ENCODE measurements at regions not wholly inside any gene's neighbourhood (a gene's known extent, or its start where the extent isn't known, plus 50 kb on each side); places are given as distances from the start of the nearest gene placed in this dataset.

DNA sequence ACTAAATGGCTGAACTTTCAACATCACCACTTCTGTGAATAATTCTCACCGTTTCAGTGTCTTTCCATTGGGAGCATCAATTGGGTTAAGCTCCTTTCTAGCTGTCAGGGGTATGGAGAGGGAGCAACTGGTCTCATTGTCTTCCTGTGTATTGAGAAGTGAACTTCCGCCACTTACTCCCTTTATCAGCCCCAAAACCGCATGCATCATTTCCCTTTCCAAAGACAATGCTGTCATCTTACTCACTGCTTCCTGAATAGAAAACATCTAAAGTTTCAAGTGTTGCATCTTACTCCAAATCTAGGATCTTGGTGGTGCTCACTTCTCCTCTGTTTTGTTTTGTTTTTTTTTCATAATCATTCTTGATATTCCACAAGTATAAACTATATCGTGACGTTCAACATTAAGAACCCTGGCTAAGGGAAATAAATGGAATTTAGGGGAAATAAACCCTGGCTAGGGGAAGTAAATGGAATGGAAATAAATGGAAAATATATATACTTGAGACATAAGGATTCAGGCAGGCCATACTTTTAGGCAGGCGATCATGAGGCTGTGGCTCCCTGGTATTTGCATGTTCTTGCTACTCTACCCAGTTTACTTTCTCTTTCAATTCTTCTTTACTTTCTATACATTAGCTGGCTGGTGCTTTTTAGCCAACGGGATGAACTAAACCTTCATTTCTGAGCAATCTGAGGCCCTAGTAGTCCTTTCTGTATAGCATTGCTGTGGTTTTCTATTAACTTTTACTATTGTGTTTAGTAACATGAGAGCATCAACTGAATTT is 371.9 kb downstream of the BMPER start:
- no peak for DNase-seq

DNA sequence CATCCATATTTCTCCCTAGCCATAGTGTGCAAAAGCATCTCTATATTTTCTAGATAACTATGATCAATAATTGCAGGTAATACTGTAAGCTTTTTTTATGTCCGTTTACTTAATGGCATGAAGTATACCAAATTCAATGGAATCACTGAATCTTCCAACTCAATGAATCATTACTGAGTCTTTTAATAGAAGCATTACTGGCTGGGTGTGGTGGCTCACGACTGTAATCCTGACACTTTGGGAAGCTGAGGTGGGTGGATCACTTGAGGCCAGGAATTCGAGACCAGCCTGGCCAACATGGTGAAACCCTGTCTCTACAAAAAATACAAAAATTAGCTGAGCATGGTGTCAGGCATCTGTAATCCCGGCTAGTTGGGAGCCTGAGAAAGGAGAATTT is 372.5 kb downstream of the BMPER start:
- DNase-seq = no peak

DNA sequence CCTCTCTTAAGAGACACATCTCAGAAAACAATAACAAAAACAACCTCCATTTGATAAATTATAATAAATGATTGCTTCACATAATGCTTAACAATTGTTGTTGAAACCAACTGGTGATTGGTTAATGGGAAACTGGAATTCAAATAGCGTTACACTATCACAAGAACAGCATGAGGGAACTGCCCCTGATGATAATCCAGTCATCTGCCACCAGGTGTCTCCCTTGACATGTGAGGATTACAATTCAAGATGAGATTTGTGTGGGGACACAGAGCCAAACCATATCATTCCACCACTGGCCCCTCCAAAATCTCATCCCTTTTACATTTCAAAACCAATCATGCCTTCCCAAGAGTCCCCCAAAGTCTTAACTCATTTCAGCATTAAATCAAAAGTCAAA is 375.9 kb downstream of the BMPER start:
- no peak for DNase-seq

DNA sequence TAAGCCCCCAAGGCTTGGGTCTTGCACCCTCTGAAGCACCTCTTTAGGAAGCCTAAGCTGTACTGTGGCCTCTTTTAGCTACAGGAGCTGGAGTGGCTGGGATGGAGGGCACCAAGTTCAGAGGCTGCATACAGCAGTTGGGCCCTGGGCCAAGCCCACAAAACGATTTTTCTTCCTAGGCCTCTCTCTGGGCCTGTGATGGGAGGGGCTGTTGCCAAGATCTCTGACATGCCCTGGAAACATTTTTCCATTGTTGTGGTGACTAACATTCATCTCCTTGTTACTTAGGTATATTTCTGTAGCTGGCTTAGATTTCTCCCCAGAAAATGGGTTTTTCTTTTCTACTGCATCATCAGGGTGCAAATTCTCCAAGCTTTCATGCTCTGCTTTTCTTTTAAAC is 375.7 kb upstream of the NPSR1 start:
- DNase-seq = no peak

DNA sequence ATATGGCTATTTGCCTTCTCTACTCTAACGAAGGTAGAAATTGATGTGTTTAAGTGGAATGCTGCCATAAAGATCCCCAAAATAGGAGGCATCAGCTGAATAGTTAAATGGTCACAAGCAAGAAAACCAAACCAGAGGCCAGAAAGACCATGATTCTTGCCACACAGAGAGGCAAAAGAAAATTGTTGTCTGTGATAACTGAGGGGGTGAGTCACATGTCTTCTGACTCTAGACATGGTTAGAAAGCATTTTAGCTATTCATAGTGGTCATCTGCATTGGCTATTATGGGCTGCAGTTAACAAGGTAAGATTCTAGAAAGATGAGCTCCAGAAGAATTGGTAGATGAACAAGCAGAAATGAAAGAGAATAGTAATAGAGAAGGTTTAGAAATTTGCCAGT is 361.4 kb upstream of the NPSR1 start:
- DNase-seq = no peak

DNA sequence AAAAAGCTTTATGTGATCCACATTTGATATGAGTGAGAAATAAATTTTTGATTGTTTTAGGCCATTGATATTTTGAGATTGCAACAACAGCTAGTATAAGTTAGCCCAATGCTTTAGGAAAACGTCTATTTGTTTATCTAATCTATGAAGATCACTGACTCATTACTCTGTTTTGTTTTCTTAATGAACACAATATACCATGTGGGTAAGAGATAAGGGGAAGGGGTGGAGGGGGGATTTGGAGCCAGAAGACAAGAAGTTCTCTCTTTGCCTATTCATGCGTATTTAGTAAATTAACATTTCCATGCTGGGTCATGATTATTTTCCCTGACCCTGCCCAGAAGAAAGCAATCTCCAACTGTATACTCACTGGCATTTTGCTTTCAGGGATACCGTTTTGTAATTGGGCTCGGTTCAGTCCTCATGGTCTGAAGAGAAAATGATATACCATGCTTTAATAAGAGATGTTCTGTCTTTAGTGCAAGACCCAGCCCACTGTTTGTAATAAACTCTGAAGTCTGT is 359.5 kb upstream of the NPSR1 start:
- no peak for DNase-seq

DNA sequence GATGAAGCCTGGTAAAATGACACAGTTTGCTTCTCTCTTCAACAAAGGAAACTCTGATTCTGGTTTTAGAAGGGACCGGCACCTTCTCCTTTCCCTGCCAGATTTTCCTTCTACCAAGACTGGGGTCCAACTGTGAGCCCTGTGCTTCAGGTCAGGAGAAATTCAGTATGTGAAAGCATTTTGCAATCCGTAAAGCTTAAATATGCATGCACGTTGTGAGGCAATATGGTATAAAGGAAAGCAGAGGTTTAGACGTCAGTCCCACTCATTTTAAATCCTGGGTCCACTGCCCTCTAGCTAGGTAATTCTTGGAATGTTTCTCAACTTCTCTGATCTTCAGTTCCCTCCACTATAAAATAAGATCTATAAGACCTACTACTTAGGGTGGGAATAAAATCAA is 359.0 kb upstream of the NPSR1 start:
- no peak for DNase-seq

DNA sequence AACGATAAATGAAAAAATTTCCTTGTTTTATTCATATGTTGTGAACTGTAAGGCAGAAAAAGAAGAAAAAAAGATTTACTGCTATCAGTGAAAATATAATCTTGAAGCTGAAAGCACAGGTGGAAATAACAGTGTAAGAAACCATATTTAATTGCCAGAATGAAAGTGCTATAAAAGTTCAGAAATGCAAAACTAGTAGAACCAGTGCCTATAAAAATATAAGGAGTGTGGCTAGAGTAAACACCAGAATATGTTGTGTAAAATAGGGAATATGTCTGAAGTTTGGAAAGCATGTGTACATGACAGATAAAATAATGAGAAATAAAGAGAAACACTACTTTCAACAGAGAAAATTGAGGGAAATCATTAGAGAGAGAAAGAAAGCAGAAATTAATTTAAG is 350.5 kb upstream of the NPSR1 start:
- DNase-seq = no peak

DNA sequence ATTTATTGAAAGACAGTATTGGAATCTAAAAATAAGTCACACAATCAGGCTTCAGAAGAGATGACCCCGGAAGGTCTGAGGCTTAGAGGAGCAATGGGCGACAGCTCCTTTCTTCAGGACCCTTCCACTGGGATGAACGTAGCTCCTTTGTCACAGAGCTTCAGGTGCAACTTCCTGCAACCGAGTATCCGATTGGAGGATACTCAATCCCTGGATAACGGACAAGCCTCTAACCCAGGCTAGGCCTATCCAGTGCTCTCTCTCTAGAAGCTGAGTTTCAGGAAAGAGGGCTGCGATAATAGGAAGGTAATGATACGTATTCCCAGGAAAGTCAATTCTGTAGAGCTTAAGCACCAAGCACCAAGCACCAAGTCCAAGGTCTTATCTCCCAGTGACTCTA is 349.4 kb upstream of the NPSR1 start:
- no peak for DNase-seq

DNA sequence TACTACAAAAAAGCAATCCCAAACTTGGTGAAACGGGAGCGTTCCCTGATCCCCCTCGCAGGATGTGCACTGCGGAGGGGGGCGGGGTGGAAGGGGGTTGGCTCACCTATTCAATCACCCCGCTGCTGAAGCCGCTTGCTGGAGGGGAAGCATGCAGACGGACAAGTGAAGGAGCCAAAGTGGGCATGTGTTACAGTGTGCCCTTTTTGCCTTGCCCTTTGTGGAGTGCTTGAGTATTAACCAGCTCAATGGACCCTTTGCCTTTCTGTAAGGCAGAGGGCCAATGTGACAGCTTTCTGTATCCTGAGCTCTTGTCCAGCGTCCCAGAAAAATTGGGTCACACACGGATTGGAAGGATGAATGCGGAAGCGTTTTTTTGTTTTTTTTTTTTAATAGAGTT is 348.9 kb upstream of the NPSR1 start:
- DNase-seq = no peak

DNA sequence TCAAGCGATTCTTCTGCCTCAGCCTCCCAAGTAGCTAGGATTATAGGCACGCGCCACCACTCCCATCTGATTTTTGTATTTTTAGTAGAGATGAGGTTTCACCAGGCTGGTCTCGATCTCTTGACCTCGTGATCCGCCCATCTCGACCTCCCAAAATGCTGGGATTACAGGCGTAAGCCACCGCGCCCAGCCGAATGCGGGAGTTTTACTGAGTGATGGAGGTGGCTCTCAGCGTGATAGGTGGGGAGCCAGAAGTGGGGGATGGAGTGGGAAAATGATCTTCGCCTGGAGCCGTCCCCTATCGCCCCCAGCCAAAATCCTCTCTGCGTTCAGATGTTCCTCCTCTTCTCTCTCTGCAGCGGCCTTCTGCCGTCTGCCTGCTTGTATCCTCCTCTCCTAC is 348.4 kb upstream of the NPSR1 start:
- DNase-seq = no peak

DNA sequence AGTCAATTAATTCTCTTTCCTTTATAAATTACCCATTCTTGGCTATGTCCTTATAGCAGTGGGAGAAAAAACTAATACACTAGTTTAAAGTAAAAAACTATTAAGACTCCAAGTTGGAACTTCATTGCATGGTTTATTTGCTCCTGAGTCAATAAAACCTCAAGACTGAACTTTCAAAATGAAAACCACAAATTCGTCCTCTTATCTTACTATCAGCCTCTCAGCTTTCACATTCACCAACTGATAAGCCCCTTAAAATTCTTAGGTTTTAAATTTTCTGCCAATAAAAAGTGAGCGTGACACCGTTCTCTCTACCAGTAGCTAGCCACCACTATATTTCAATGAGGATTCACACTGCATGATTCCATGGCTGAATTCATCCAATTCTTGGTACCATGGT is 346.4 kb upstream of the NPSR1 start:
- no peak for DNase-seq

DNA sequence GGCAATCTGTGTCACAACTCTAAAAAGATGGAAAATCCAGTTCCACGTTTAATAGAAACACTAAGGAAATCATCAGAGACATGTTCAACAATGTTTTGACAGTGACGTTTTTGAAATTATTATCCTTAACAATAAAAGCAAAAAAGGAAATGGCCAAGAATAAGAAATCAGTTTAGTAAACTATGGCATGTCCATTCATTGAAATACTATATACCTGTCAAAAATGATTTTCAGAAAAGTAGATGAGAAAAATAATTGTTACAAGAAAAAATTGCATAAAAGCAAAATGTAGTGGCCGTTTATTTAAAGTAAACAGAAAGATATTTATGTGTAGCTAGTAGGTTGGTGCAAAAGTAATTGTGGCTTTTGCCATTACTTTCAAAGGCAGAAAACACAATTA is 345.4 kb upstream of the NPSR1 start:
- DNase-seq = no peak

DNA sequence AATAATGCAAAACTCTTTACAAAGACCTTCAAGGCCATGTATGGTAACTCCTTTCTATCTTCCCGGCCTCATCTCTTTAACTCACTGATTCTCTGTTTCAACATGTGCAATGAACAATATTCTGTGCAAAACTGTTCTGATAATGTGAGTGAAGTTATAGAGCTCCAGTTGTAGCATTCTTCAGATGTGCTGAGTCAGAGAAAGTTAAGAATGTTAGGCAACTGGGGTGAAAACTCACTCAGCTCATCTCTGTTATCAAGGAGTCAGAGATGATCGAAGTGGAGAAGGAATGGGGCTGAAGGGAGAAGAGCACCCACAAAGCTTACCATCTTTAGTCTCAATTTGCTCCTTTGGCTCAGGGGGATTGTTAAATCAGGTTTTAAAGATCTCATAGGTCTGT is 344.7 kb upstream of the NPSR1 start:
- DNase-seq = no peak

DNA sequence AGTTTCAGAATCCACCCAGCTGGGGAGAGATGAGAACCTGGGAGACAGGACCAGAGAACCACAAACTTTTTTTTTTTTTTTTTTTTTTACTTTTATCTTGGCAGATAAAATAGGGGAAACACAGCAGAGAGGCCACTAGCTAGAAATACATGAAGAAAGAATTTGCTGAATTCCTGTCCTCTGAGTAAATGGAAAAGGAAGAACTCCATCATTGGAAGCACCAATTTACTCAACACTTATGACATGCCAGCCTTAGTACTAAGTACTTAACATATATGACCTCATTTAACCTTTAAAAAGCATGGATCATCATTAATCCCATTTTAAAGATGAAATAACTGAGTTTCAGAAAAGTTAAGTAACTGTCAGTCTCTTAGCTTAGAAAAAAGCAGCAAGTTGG is 343.0 kb upstream of the NPSR1 start:
- DNase-seq = no peak

DNA sequence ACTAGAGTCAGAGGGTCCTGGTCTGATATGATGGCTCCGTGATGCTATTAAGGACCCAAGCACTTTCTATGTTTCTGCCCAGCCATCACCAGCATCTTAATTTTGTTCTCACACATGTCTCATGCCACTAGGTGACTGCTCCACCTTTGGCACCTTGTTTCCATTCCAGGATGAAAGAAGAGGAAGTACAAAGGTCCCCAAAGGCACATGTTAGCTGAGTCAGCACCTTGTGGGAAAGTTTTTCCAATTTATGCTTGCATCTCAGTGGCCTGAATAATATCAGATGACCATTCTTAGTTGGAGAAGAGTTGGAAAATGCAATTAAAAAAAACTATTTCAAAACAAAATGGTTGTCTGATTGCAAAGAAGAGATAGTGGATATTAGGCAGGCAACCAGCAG is 341.0 kb upstream of the NPSR1 start:
- no peak for DNase-seq

DNA sequence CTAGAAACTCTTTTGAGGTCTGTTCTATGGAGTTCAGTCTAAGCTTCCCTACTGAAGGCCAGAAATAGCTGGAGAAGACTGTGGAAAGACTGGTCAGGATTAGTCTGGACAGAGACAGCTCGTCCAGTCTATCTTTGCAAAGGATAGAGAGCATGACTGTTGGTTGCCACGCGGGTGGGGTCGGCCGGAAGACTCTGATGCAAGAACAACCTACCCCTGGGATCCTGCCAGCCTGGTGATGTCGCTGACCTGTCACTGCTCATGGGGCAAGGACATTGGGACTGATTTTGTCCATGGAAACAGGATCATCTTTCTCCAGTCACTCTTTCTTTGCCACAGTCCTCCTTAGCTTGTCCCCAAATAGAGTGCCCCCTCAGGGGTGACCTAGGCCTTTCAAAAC is 337.6 kb upstream of the NPSR1 start:
- no peak for DNase-seq

DNA sequence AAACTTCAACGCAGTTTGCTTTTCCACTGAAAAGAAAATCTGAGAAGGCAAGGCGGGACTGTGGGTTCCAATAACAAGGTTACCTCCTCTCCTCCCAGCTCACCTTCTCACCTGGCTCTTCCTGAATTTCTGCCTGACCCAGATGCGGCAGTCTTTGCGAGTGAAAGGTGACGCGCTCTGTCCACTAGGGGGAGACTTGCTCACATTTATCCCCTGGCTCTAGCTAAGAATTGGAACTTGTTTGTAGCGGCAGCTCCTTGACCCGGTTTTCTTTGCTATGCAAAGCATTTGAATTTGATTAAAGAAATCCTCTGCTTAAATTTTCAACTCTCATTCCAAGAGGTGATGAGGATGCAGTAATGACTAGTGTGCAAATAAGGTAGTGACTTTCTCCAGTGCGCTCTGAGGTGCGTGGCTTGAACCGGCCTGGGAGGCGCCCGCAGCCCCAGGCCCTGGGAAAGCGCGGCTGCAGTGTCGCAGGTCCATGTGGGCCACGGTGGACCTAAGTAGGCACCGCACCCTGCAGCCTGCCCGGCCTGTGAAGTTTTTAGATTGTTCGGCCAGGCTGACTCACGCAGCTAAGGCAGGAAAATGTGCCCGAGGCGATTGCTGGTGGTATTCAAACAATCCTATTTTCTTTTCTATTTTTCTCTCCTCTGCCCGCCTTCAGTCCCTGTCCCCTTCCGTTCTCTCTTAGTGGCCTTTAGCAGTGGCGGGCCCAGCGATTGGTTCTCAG is 336.9 kb upstream of the NPSR1 start:
- DNase-seq = peak; percentile 58

DNA sequence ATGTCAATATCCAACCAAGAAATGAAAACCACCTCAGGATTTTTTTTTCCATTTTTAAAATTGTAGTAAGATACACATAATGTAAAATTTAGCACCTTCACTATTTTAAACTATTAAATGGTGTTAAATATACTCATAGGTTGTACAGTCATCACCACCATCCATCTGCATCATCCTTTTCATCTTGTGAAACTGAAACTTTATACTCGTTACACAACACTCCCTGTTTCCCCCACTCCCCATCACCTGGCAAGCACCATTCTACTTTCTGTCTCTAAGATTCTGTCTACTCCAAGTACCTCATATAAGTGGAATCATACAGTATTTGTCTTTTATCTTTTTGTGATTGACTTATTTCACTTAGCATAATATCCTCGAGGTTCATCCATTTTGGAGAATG is 335.2 kb upstream of the NPSR1 start:
- DNase-seq = no peak

DNA sequence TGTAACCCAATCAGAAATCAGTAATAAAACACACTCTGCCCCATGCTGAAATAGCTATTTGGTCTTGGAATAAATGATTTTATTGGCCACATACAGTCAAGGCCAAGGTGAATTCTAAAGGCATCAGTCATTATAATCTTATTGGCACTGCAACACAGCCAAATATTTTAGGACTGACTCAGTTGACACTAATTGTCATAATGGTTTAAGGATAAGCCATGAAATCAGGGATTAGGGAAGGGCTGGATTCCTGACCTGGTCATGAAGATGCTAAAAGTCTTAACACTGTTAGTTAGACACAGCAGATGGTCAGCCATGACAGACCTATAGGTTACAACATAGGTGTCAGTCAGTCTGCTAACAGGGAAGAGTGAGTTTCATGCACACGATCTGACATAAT is 330.3 kb upstream of the NPSR1 start:
- DNase-seq = no peak

DNA sequence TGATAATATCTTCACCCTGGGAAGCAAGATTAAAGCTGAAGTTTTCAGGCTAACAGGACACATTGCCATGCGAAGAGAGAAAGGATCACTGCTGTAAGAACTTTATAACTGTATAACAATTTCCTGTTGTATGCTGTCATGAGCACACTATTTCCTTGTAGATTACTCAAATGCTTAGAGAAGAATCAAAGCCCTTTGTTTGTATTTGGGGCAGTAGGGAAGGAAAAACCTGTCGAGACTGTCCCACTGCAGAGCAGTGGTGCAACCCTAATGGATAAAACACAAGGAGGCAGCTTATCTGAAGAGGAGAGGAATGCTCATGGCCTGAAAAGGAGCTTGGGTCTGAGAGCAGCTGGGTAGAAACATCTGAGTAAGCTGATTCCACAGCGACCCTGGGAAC is 327.7 kb upstream of the NPSR1 start:
- no peak for DNase-seq

DNA sequence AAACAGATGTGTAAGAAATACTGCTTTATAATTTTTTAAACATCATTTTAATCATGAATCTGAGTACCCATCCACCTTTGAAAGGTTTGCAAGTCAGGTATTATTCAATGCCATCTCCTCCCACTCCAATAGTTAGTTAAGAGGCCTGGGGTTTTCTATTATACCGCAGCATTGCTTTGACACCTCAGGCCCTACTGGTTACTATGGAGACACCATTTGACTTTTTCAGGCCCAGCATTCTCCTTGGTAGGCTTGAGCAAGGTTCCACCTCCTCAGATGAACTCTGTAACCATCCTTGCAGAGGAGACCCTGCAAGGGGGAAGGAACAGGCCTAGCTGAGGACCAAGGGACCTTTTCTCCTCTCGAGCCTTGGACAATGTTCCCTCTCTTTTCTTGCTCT is 326.9 kb upstream of the NPSR1 start:
- no peak for DNase-seq

DNA sequence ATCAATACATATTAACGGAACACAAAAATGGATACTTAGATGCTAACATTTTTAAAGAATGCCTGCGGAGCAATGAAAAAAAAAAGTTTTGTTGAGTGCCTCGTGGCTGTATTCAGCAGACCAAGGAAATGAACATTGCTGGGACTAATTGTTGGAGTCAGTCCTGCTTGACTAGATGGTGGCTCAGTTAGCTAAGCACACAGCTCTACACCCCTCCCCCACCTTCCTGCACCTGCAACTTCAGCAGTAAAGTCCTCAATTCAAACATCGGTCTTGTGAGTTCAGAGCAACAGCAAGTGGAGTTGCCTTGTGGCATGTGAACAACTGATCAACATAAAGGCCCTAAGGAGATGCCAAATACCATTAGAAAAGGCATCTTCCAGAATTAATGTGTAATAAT is 326.0 kb upstream of the NPSR1 start:
- no peak for DNase-seq

DNA sequence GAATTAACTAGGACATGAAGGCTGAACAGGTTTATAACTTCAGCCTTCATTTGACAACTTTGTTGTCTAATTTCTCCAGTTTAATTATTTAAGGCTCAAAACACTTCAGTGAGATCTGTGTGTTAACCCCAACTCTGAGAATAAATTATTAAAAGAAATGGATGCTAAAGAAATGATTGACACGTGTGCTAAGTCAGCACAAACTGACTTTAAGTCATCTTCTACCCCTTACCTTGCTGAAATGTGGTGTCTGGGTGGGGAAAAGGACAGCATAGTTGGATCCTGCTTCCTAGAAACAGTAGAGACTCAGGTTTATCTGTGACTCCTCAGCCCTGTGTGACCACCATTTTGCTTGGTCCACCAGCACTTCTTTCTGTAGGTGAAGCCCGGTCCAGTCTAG is 324.8 kb upstream of the NPSR1 start:
- no peak for DNase-seq

DNA sequence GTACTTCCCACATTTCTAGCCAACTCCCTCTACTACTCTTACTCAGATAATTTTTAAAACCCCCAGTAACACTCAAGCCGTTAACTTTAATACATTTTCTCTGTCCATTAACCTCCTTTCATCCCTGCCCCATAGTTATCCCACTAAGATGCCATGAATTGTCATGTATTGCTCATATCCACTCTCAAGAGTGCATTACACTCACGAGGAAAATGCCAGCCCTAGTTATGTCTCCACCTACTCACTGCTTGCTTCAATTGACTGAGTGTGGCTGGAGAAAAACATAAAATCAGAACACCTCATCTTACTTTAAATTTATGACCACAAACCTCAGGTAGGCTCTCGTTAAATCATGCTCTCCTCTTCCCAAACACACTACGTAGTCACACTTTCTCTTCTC is 324.1 kb upstream of the NPSR1 start:
- no peak for DNase-seq
